ENCODE measurements at regions not wholly inside any gene's neighbourhood (a gene's known extent, or its start where the extent isn't known, plus 50 kb on each side); places are given as distances from the start of the nearest gene placed in this dataset.

GRCh38 chr3:195011231-195011834 lies 259.6 kb downstream of the XXYLT1 start:
- DNase-seq (ENCODE audit: low read depth) = no peak
- H3K4me3 ChIP-seq (ENCODE audit: low read depth, low read length) = no peak overlapping the region
- TF ChIP-seq, protein P1, sequence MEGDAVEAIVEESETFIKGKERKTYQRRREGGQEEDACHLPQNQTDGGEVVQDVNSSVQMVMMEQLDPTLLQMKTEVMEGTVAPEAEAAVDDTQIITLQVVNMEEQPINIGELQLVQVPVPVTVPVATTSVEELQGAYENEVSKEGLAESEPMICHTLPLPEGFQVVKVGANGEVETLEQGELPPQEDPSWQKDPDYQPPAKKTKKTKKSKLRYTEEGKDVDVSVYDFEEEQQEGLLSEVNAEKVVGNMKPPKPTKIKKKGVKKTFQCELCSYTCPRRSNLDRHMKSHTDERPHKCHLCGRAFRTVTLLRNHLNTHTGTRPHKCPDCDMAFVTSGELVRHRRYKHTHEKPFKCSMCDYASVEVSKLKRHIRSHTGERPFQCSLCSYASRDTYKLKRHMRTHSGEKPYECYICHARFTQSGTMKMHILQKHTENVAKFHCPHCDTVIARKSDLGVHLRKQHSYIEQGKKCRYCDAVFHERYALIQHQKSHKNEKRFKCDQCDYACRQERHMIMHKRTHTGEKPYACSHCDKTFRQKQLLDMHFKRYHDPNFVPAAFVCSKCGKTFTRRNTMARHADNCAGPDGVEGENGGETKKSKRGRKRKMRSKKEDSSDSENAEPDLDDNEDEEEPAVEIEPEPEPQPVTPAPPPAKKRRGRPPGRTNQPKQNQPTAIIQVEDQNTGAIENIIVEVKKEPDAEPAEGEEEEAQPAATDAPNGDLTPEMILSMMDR (IDR thresholded peaks at IDR 0.05; ENCODE audit: low read depth, low read length, missing control alignments) = no peak

DNA sequence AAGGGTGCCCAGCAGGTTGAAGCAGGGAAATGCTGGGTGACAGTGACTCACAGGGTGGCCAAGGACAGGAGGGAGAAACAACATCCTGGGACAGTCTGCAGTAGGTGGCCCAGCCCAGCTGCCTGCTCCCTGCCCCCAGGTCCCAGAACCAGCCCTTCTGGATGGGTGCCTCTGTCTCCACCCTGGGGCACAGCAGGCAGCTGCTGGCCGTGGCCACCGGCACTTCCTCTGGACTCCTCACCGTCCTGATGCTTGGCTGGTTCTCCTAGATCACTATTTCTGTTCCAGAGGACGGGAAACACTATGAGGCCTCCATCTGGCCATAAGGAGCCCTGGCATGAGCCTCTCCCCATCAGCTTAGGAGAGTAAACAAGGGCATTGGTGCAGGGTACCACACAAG lies 258.9 kb downstream of the XXYLT1 start:
- TF ChIP-seq, protein P1 (IDR thresholded peaks at IDR 0.05; ENCODE audit: low read depth, low read length, missing control alignments) = no peak
- H3K4me3 ChIP-seq (ENCODE audit: low read depth, low read length) = no peak overlapping the region
- DNase-seq (ENCODE audit: low read depth) = no peak

DNA sequence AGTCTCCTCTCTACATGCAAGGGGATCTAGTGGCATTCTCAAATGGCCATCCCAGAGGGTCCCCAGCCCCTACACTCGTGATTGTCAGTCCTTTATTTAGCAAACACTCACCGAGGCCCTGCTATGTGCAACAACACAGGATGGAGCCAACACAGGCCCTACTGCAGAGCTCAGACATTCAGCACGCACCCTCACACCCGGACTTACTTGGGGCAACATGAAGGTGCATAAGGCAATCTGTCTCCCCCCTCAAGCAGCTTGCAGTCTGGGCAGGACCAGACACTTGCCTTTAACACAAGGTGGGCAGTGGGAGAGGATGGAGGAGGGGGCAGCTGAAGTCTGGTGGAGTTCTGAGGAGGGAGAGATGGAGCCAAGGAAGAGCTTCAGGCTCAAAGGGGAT lies 258.4 kb downstream of the XXYLT1 start:
- no peak for DNase-seq (ENCODE audit: low read depth)
- TF ChIP-seq, protein P1 (IDR thresholded peaks at IDR 0.05; ENCODE audit: low read depth, low read length, missing control alignments) = no peak
- H3K4me3 ChIP-seq (ENCODE audit: low read depth, low read length) = no peak overlapping the region

- TF ChIP-seq, protein P1 (IDR thresholded peaks at IDR 0.05; ENCODE audit: low read depth, low read length, missing control alignments) = no peak
- H3K4me3 ChIP-seq (ENCODE audit: low read depth, low read length) = no peak overlapping the region
- no peak for DNase-seq (ENCODE audit: low read depth)
Observed at GRCh38 chr3:195013411-195014361, 257.3 kb downstream of the XXYLT1 start.

GRCh38 chr3:195015021-195015420 lies 255.9 kb downstream of the XXYLT1 start:
- no peak for DNase-seq (ENCODE audit: low read depth)
- H3K4me3 ChIP-seq (ENCODE audit: low read depth, low read length) = no peak overlapping the region
- TF ChIP-seq, protein P1 (IDR thresholded peaks at IDR 0.05; ENCODE audit: low read depth, low read length, missing control alignments) = no peak

DNA sequence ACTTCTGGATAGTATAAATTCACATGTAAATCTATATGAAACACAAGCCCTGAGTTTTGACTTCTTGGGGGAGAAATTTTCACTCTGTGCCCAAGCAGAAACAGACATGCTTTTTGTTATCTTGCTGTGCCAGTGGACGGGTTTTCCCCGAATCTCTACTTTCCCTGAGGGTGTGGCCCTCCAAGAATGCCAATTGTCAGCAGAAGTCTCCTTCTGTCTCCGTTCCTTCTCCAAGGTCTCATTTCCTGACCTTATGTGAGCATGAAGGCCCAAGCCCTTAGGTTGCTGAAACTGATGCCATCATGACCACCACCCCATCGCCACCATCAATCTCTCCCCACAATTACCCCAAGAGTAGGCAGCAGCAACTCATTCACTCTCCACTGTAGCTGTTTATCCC lies 253.8 kb downstream of the XXYLT1 start:
- DNase-seq (ENCODE audit: low read depth) = no peak
- no peak overlapping the region for H3K4me3 ChIP-seq (ENCODE audit: low read depth, low read length)
- TF ChIP-seq, protein P1 (IDR thresholded peaks at IDR 0.05; ENCODE audit: low read depth, low read length, missing control alignments) = no peak

All from GM12864 (cell line).